Psoas muscle (tissue), 7 donors: ENCODE measurements at regions not wholly inside any gene's neighbourhood (a gene's known extent, or its start where the extent isn't known, plus 50 kb on each side); places are given as distances from the start of the nearest gene placed in this dataset.

Source experiments
- ATAC-seq, 4 donors: fragments of 200-7000 bp; cut with Tn5 transposase; one replicate each; pipeline ENCODE4 v1.9.1; 2020; ENCODE audit warnings: moderate library complexity in 3 of 4, mild to moderate bottlenecking in 2 of 4
- DNase-seq, 2 donors: peaks; one replicate each; pipeline ENCODE4 v3.0.0-alpha.2; 2020
- H3K27ac ChIP-seq: fragments of 200-600 bp; one replicate; pipeline ENCODE4 v1.8.0; 2022
- H3K27me3 ChIP-seq, 3 donors: fragments of 200-600 bp in 1 of 3; one replicate each; pipeline versions ENCODE4 v1.6.1 to v1.8.0; 2013 to 2022; ENCODE audit warnings: low read length in 2 of 3, mild to moderate bottlenecking in 2 of 3, moderate library complexity in 1 of 3; ENCODE audit not compliant: insufficient read depth in 3 of 3
- H3K36me3 ChIP-seq, 2 donors: fragments of 200-600 bp in 1 of 2; one replicate each; pipeline versions ENCODE4 v1.6.1 to v1.8.0; 2013 to 2022; ENCODE audit warnings: low read depth in 1 of 2, mild to moderate bottlenecking in 1 of 2, moderate library complexity in 1 of 2; ENCODE audit not compliant: insufficient read depth in 1 of 2
- H3K4me1 ChIP-seq: fragments of 200-600 bp; one replicate; pipeline ENCODE4 v1.8.0; 2022
- H3K4me3 ChIP-seq: fragments of 200-600 bp; one replicate; pipeline ENCODE4 v1.8.0; 2022; ENCODE audit warnings: mild to moderate bottlenecking
- H3K9me3 ChIP-seq: fragments of 200-600 bp; one replicate; pipeline ENCODE4 v1.8.0; 2022
- WGBS, 3 donors: extraction: QIAGEN DNeasy Blood & Tissue Kit; methylation state at CpG; one replicate each; pipeline versions ENCODE4 v1.1.6 to v1.1.7; 2013; 5-methylcytosine and 5-hydroxymethylcytosine counted together
- intact Hi-C, 2 donors: fragments of 100-400 bp; cut with DNase I; formaldehyde crosslinking; loops; one replicate each; pipeline versions ENCODE4 v1.11.0 to v1.14.2; 2022
- TF ChIP-seq, protein P1 (sequence below): fragments of 200-600 bp; IDR thresholded peaks from one replicate; pipeline ENCODE4 v1.8.0; 2022; ENCODE audit warnings: antibody characterized with exemption
- donor health status: healthy with polysubstance abuse.
- donor health status: DM: no; HTN: no; CAD: no; lungs with moderate emphysema.
- donor health status: Bipolar disorder and iron deficiency.
- donor health status: healthy.
- donor health status: DM: yes; HTN: yes; CAD: no.
- donor health status: DM: no; HTN: no; CAD: no.
- donor health status: DM: yes; HTN: yes; CAD: no.

DNA sequence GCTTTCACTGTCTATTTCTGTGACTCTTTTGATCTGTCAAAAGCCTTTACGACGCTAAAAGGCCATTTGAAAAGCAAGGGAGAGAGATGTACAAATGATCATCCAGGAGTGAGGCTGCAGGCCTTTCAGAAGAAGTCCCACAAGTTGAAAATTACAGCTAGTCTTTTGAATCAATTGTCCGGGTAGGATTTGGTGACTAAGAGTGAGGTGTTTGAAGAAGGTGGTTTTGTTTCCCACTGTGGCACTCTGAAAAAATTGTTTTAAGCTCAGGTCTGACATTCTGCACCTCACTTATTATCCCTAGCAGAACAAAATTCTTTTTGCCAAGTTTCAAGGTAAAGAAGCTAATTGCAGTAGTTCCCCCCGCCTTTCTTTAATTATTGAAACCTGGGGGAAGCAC, 50.8 kb upstream of the TMEM108 start:
- no peaks in the 10 kb centered on the region for H3K27me3 ChIP-seq
- DNase-seq: no peak
- 90 to 96% (median 90%) methylated on average over 4 of the region's 4 CpGs for WGBS, 3 donors

DNA sequence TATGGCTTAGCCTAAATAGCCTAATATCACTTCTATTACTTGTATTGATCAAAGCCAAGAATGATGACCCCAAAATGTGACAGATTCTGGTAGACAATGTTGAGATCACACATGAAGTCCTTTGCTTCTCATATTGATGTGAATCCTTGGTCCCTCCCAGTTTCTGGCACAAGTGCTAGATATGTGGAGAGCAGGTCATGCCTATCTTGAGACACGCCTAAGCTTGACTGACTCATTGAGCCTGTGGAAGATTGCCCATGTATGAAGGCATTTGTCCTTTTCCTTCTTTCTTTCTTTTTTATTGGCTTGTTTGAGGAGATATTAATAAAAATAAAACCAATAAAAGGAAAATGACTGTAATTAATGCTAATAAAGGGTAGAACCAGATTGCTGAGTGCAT, 54.0 kb upstream of the TMEM108 start:
- TF ChIP-seq, protein P1, sequence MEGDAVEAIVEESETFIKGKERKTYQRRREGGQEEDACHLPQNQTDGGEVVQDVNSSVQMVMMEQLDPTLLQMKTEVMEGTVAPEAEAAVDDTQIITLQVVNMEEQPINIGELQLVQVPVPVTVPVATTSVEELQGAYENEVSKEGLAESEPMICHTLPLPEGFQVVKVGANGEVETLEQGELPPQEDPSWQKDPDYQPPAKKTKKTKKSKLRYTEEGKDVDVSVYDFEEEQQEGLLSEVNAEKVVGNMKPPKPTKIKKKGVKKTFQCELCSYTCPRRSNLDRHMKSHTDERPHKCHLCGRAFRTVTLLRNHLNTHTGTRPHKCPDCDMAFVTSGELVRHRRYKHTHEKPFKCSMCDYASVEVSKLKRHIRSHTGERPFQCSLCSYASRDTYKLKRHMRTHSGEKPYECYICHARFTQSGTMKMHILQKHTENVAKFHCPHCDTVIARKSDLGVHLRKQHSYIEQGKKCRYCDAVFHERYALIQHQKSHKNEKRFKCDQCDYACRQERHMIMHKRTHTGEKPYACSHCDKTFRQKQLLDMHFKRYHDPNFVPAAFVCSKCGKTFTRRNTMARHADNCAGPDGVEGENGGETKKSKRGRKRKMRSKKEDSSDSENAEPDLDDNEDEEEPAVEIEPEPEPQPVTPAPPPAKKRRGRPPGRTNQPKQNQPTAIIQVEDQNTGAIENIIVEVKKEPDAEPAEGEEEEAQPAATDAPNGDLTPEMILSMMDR: no peak
- intact Hi-C loops: loop anchor here in 1 of 2 donors (10.0 kb wide), 1 partner anchor 119 kb away; no protein-coding TSS in a partner anchor
- 27 to 48% (median 33%) methylated on average over 1 of the region's 1 CpG for WGBS, 3 donors
- H3K4me1 ChIP-seq: peaks cover 28% of the 10 kb centered on the region
- no peak overlapping the region for H3K4me3 ChIP-seq
- ATAC-seq (peak; percentile 76 to 82 (median 79)), DNase-seq (no peak)
- H3K36me3 ChIP-seq: no peaks in the 10 kb centered on the region
- H3K27me3 ChIP-seq: no peaks in the 10 kb centered on the region
- peak overlapping the region; percentile 79 for H3K27ac ChIP-seq
- no peaks in the 10 kb centered on the region for H3K9me3 ChIP-seq

More for the DNA sequence above, 50.8 kb upstream of the TMEM108 start:
- TF ChIP-seq, protein P1: no peak
- Histone ChIP-seq H3K9me3 (no peaks in the 10 kb centered on the region), H3K27ac (no peak overlapping the region), H3K4me1 (peaks cover 12% of the 10 kb centered on the region), H3K36me3 (no peaks in the 10 kb centered on the region), H3K4me3 (no peak overlapping the region)
- intact Hi-C loops: loop anchor here in 1 of 2 donors (10.0 kb wide), 1 partner anchor 123 kb away; no protein-coding TSS in a partner anchor
- no peak for ATAC-seq

DNA sequence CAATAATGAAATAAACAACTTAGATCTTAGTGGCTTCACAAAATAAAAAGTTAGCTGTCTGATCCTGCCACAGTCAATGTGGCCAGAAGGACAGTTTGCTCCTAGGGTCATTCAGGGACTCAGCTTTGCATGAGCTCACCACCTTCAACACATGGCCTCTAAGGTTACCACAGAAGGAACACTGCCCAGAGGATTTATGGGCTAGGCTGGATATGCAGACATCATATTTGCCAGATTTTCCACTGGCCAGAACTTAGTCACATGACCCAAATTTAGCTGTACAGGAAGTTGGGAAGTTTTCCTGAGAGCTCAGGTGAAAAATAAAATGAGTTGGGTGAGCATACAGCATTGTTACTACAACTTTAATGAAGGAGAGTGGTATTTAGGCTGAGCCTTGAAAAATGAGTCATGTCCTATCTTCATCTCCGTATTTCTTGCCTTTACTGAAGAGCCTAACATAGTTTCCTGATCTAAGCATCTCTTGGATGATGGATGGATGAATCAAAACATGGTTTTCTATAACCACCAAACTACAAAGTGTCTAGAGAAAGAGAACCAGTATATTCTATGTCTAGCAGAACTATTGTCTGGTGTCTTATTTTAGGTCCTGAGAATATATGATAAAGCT, 54.9 kb upstream of the TMEM108 start:
- Histone ChIP-seq H3K9me3 (no peaks in the 10 kb centered on the region), H3K4me1 (peaks cover 28% of the 10 kb centered on the region), H3K4me3 (no peak overlapping the region), H3K36me3 (no peaks in the 10 kb centered on the region), H3K27ac (peak overlapping the region; percentile 79), H3K27me3 (no peaks in the 10 kb centered on the region)
- whole genome bisulfite sequencing, 3 donors: 11 to 23% (median 11%) methylated on average over 1 of the region's 1 CpG
- TF ChIP-seq, protein P1: no peak
- ATAC-seq (peak; percentile 94 to 98 (median 95)), DNase-seq (peak in 1 of 2 donors; percentile 53)
- intact Hi-C loops: loop anchor here in 1 of 2 donors (10.0 kb wide), 1 partner anchor 118 kb away; no protein-coding TSS in a partner anchor

DNA sequence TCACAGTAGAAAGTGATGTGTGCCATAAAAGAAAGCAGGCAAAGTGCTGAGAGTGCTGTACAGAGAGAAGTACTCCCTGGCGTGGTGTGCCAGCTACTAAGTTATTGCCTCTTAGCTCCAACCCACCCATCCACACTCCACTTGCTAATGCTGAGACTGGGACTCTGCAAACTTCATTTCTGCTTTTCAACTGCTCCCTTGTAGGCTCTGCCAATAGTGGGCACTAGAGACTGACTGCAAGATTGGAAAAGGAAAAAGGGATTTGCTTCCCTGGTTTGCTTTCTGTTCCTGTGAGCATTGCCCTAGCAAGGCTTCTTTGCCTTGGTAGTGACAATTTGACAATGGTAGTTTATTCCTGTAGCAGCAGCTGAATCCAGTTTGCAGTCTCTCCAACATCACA, 56.5 kb upstream of the TMEM108 start:
- peak overlapping the region; percentile 79 for H3K27ac ChIP-seq
- ATAC-seq: no peak

More for the DNA sequence above, 56.5 kb upstream of the TMEM108 start:
- Histone ChIP-seq H3K36me3 (no peaks in the 10 kb centered on the region), H3K9me3 (no peaks in the 10 kb centered on the region), H3K4me3 (no peak overlapping the region), H3K4me1 (peaks cover 28% of the 10 kb centered on the region), H3K27me3 (no peaks in the 10 kb centered on the region)
- intact Hi-C loops: loop anchor here in 1 of 2 donors (10.0 kb wide), 1 partner anchor 117 kb away; no protein-coding TSS in a partner anchor
- WGBS, 3 donors: 60 to 90% (median 73%) methylated on average over 1 of the region's 1 CpG
- TF ChIP-seq, protein P1: no peak
- no peak for DNase-seq
